ENCODE measurements at regions not wholly inside any gene's neighbourhood (a gene's known extent, or its start where the extent isn't known, plus 50 kb on each side); places are given as distances from the start of the nearest gene placed in this dataset.

DNA sequence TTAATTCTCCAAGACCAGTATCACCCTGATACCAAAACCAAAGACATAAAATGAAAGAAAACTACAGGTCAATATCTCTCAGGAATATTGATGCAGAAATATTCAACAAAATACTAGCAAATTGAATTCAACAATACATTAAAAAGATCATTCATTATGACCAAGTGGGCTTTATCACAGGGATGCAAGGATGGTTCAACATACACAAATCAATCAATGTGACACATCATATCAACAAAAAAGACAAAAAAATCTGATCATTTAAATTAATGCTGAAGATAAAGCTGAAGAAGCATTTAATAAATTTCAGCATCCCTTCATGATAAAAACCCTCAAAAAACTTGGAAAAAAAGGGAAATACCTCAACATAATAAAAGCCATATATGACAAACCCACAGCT is 341.4 kb downstream of the GUCY2F start:
- DNase-seq, result no peak
- H3K4me1 ChIP-seq (ENCODE audit: insufficient read depth, low read length), result no peaks in the 10 kb centered on the region
- H3F3A ChIP-seq (ENCODE audit: low read length, unreplicated experiment), result no peaks in the 10 kb centered on the region
- no peaks in the 10 kb centered on the region for H3K27me3 ChIP-seq (ENCODE audit: low read length)
- H3K9me2 ChIP-seq (replicated peaks; ENCODE audit: low read length), result no peaks in the 10 kb centered on the region
- H3K9ac ChIP-seq (ENCODE audit: low read length), result no peak overlapping the region
- ATAC-seq, result no peak
- CTCF ChIA-PET, result no interaction called here
- H3K4me3 ChIP-seq (ENCODE audit: low read length), result no peak overlapping the region
- no peak overlapping the region for H2AFZ ChIP-seq (ENCODE audit: low read length)
- no TSS peak for BruUV-seq (replicated peaks)
- intact Hi-C loops (cut with micrococcal nuclease), result no loop called here
- no peaks in the 10 kb centered on the region for H3K9me3 ChIP-seq (ENCODE audit: low read length)
- no peak overlapping the region for H3K27ac ChIP-seq (ENCODE audit: low read length)
- no peak for TF ChIP-seq EZH2 (IDR thresholded peaks at IDR 0.05; ENCODE audit: low read length, unreplicated experiment)
- TF ChIP-seq, protein P1, sequence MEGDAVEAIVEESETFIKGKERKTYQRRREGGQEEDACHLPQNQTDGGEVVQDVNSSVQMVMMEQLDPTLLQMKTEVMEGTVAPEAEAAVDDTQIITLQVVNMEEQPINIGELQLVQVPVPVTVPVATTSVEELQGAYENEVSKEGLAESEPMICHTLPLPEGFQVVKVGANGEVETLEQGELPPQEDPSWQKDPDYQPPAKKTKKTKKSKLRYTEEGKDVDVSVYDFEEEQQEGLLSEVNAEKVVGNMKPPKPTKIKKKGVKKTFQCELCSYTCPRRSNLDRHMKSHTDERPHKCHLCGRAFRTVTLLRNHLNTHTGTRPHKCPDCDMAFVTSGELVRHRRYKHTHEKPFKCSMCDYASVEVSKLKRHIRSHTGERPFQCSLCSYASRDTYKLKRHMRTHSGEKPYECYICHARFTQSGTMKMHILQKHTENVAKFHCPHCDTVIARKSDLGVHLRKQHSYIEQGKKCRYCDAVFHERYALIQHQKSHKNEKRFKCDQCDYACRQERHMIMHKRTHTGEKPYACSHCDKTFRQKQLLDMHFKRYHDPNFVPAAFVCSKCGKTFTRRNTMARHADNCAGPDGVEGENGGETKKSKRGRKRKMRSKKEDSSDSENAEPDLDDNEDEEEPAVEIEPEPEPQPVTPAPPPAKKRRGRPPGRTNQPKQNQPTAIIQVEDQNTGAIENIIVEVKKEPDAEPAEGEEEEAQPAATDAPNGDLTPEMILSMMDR (conservative IDR thresholded peaks at IDR 0.05; ENCODE audit: low read depth, low read length), result no peak
- H3K36me3 ChIP-seq (ENCODE audit: low read depth, low read length), result no peaks in the 10 kb centered on the region
- no peak overlapping the region for H3K4me2 ChIP-seq (ENCODE audit: low read length)
- no peaks in the 10 kb centered on the region for H3K79me2 ChIP-seq (ENCODE audit: low read length)
- H4K20me1 ChIP-seq (ENCODE audit: low read length), result no peaks in the 10 kb centered on the region
- POLR2A ChIA-PET (ENCODE audit: unreplicated experiment), result no interaction called here

DNA sequence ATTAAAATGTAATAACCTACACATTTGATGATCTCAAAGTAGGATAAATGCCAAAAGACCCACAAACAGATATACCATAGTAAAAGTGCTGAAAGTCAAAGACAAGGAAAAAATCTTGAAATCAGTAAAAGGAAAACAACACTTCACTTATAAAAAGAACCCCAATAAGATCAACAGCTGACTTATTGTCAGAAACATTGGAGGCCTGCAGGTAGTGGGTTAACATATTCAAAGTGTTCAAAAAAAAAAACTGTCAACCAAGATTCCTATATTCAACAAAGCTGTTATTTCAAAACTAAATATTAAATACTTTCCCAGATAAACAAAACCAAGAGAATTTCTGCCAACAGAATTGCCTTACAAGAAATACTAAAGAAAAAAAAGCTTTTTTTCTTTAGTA is 347.1 kb downstream of the GUCY2F start:
- Histone ChIP-seq H2AFZ (ENCODE audit: low read length) (no peak overlapping the region), H3K9me2 (replicated peaks; ENCODE audit: low read length) (no peaks in the 10 kb centered on the region), H3K4me1 (ENCODE audit: insufficient read depth, low read length) (no peaks in the 10 kb centered on the region), H3K27me3 (ENCODE audit: low read length) (no peaks in the 10 kb centered on the region), H3K4me3 (ENCODE audit: low read length) (no peak overlapping the region), H3K36me3 (ENCODE audit: low read depth, low read length) (no peaks in the 10 kb centered on the region), H3K4me2 (ENCODE audit: low read length) (no peak overlapping the region), H3F3A (ENCODE audit: low read length, unreplicated experiment) (no peaks in the 10 kb centered on the region), H3K9me3 (ENCODE audit: low read length) (no peaks in the 10 kb centered on the region), H3K9ac (ENCODE audit: low read length) (no peak overlapping the region), H3K79me2 (ENCODE audit: low read length) (no peaks in the 10 kb centered on the region), H3K27ac (ENCODE audit: low read length) (no peak overlapping the region), H4K20me1 (ENCODE audit: low read length) (no peaks in the 10 kb centered on the region)
- CTCF ChIA-PET, result no interaction called here
- TF ChIP-seq, protein P1 (conservative IDR thresholded peaks at IDR 0.05; ENCODE audit: low read depth, low read length), result no peak
- no peak for TF ChIP-seq EZH2 (IDR thresholded peaks at IDR 0.05; ENCODE audit: low read length, unreplicated experiment)
- no peak for TF ChIP-seq EZH2phosphoT487 (IDR thresholded peaks at IDR 0.05; ENCODE audit: borderline replicate concordance, low read length)
- POLR2A ChIA-PET (ENCODE audit: unreplicated experiment), result no interaction called here
- intact Hi-C loops (cut with micrococcal nuclease), result no loop called here
- BruUV-seq (replicated peaks), result no TSS peak
- no peak for ATAC-seq
- no peak for DNase-seq

DNA sequence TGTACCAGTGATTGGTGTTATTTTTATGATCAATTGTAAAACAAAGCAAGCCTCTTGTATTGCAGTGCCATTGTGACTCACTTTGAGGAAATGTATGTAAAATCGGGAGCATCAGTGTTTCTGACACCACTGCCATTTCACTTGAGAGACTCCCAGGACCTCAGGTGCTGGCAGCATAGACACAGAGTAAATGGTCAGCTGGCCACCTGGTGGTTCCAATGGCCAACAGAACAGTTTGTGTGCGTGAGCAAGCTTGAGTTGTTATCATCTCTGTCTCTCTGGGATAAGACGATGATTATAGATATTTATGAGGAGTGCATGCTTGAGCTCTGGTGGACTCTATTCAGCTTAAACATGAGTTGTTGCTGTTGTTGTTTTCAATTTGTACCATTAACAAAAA is 356.6 kb downstream of the GUCY2F start:
- ChIA-PET POLR2A (ENCODE audit: unreplicated experiment) (no interaction called here), CTCF (no interaction called here)
- no peaks in the 10 kb centered on the region for H3K4me1 ChIP-seq (ENCODE audit: insufficient read depth, low read length)
- H3K27ac ChIP-seq (ENCODE audit: low read length), result no peak overlapping the region
- no peaks in the 10 kb centered on the region for H3K9me3 ChIP-seq (ENCODE audit: low read length)
- H3F3A ChIP-seq (ENCODE audit: low read length, unreplicated experiment), result no peaks in the 10 kb centered on the region
- no TSS peak for BruUV-seq (replicated peaks)
- H2AFZ ChIP-seq (ENCODE audit: low read length), result no peak overlapping the region
- no peak overlapping the region for H3K9ac ChIP-seq (ENCODE audit: low read length)
- no peaks in the 10 kb centered on the region for H3K36me3 ChIP-seq (ENCODE audit: low read depth, low read length)
- no peak overlapping the region for H3K4me2 ChIP-seq (ENCODE audit: low read length)
- H3K79me2 ChIP-seq (ENCODE audit: low read length), result no peaks in the 10 kb centered on the region
- no peak for DNase-seq
- H4K20me1 ChIP-seq (ENCODE audit: low read length), result no peaks in the 10 kb centered on the region
- no peak for ATAC-seq
- TF ChIP-seq, protein P1 (conservative IDR thresholded peaks at IDR 0.05; ENCODE audit: low read depth, low read length), result no peak
- no peak for TF ChIP-seq EZH2phosphoT487 (IDR thresholded peaks at IDR 0.05; ENCODE audit: borderline replicate concordance, low read length)
- no peak for TF ChIP-seq EZH2 (IDR thresholded peaks at IDR 0.05; ENCODE audit: low read length, unreplicated experiment)
- H3K9me2 ChIP-seq (replicated peaks; ENCODE audit: low read length), result no peaks in the 10 kb centered on the region
- no peak overlapping the region for H3K4me3 ChIP-seq (ENCODE audit: low read length)
- H3K27me3 ChIP-seq (ENCODE audit: low read length), result no peaks in the 10 kb centered on the region
- intact Hi-C loops (cut with micrococcal nuclease), result no loop called here
